K562 (cell line): ENCODE measurements at regions not wholly inside any gene's neighbourhood (a gene's known extent, or its start where the extent isn't known, plus 50 kb on each side); places are given as distances from the start of the nearest gene placed in this dataset.

Experiments used
- ATAC-seq: fragments of 200-7000 bp; cut with Tn5 transposase; 3 replicates; pipeline ENCODE4 v1.9.1; 2020; ENCODE audit warnings: moderate library complexity
- BruUV-seq: library from RNA; stranded (reverse); fragments of 400-500 nt; replicated peaks from 2 replicates; lab custom pipeline; 2021; lab: Mats Ljungman, UMichigan
- CTCF ChIA-PET: fragments of 300-600 bp; formaldehyde crosslinking; extraction: SDS; loops from one replicate; lab custom pipeline; 2021; ENCODE audit warnings: low intra/inter-chr PET ratio; lab: Yijun Ruan, JAX
- POLR2A ChIA-PET: fragments of 300-600, 350-650 bp; sonication (Branson Sonifier 250); formaldehyde crosslinking; extraction: SDS; loops from one replicate; lab custom pipeline; 2021; ENCODE audit warnings: antibody characterized with exemption, inconsistent platforms; lab: Yijun Ruan, JAX
- DNase-seq, 4 experiments: peaks; one replicate each; pipeline versions ENCODE4 v3.0.0 to v3.0.0-alpha.2; 2011 to 2018; ENCODE audit warnings: low spot score in 3 of 4, mixed read lengths in 3 of 4; ENCODE audit errors: extremely low read depth in 1 of 4
- FAIRE-seq: peaks from 2 replicates; lab custom pipeline; 2011; peaks lifted over from hg19 to GRCh38; lab: Jason Lieb, UNC
- H2AFZ ChIP-seq: 2 replicates; pipeline ENCODE4 v1.6.0; 2011; ENCODE audit warnings: low read depth, low read length, control low read depth, inconsistent platforms
- H3K27ac ChIP-seq: fragments of 200-600 bp; 3 replicates; pipeline ENCODE4 v1.8.0; 2011; ENCODE audit warnings: low read depth, mild to moderate bottlenecking, control low read depth, inconsistent platforms, low read length, moderate library complexity, mixed read lengths; ENCODE audit errors: extremely low read depth
- H3K27me3 ChIP-seq, 2 experiments: fragments of 300-600 bp in 1 of 2; 2 replicates in 1 of 2; 3 replicates in 1 of 2; pipeline versions ENCODE4 v1.6.0 to v1.8.0; 2011; ENCODE audit warnings: inconsistent platforms in 2 of 2, low read length in 2 of 2, mild to moderate bottlenecking in 1 of 2, mixed read lengths in 1 of 2, moderate library complexity in 1 of 2; ENCODE audit not compliant: control insufficient read depth in 2 of 2, insufficient read depth in 2 of 2
- H3K36me3 ChIP-seq: fragments of 300-600 bp; 3 replicates; pipeline ENCODE4 v1.8.0; 2011; ENCODE audit warnings: mild to moderate bottlenecking, low read length, inconsistent platforms; ENCODE audit not compliant: control insufficient read depth, insufficient read depth
- H3K4me1 ChIP-seq, 2 experiments: fragments of 200-600 bp in 1 of 2; replicated peaks in 1 of 2; 2 replicates in 1 of 2; 3 replicates in 1 of 2; pipeline versions ENCODE4 v1.5.1 to v1.8.0; 2011; ENCODE audit warnings: inconsistent platforms in 2 of 2, low read length in 2 of 2, mild to moderate bottlenecking in 1 of 2, mixed read lengths in 1 of 2, moderate library complexity in 1 of 2; ENCODE audit not compliant: control insufficient read depth in 2 of 2, insufficient read depth in 2 of 2
- H3K4me2 ChIP-seq: 2 replicates; pipeline ENCODE4 v1.6.1; 2011; ENCODE audit warnings: low read length, control low read depth, inconsistent platforms, mixed read lengths; ENCODE audit not compliant: insufficient read depth
- H3K4me3 ChIP-seq: fragments of 200-600 bp; sonication (generic), shearing (Covaris generic); 2 replicates; pipeline ENCODE4 v1.5.1; 2016; ENCODE audit warnings: control low read depth, inconsistent platforms
- H3K79me2 ChIP-seq: fragments of 200-600 bp; 3 replicates; pipeline ENCODE4 v1.8.0; 2011; ENCODE audit warnings: low read length, inconsistent platforms; ENCODE audit not compliant: control insufficient read depth, insufficient read depth
- H3K9ac ChIP-seq, 2 experiments: 2 replicates each; pipeline versions ENCODE4 v1.6.0 to v1.6.1; 2011; ENCODE audit warnings: low read depth in 2 of 2, low read length in 2 of 2, control low read depth in 1 of 2, inconsistent platforms in 1 of 2, mild to moderate bottlenecking in 1 of 2, mixed read lengths in 1 of 2; ENCODE audit not compliant: insufficient read depth in 1 of 2
- H3K9me1 ChIP-seq: one replicate; pipeline ENCODE4 v1.6.0; 2011; ENCODE audit warnings: inconsistent platforms, mild to moderate bottlenecking, low read length, moderate library complexity; ENCODE audit not compliant: control insufficient read depth, insufficient read depth
- H3K9me3 ChIP-seq: replicated peaks from 2 replicates; pipeline ENCODE4 v1.5.1; 2011; ENCODE audit warnings: low read depth, low read length, inconsistent platforms; ENCODE audit not compliant: control insufficient read depth, insufficient read depth
- H4K20me1 ChIP-seq: replicated peaks from 2 replicates; pipeline ENCODE4 v1.6.1; 2011; ENCODE audit warnings: low read length, inconsistent platforms, mixed read lengths; ENCODE audit not compliant: control insufficient read depth, insufficient read depth
- BACH1 ChIP-seq: fragments of 200-800 bp; sonication (Bioruptor generic); IDR thresholded peaks from 2 replicates; pipeline ENCODE4 v1.6.1; 2016; ENCODE audit warnings: missing genetic modification characterization, missing compliant biosample characterization
- MYNN ChIP-seq, 2 experiments: sonication (generic); formaldehyde crosslinking in 1 of 2; IDR thresholded peaks; 2 replicates each; pipeline versions ENCODE4 v1.5.0 to v1.6.1; 2016 to 2020; ENCODE audit warnings: antibody characterized with exemption in 1 of 2, missing genetic modification reagents in 1 of 2
- NKRF ChIP-seq: fragments of 450-650 bp; IDR thresholded peaks from 2 replicates; pipeline ENCODE4 v1.6.1; 2016; ENCODE audit warnings: borderline replicate concordance
- PHB ChIP-seq: fragments of 250-450 bp; sonication (Bioruptor Pico); IDR thresholded peaks from 2 replicates; pipeline ENCODE4 v1.5.0; 2021
- SMARCB1 ChIP-seq: IDR thresholded peaks from 2 replicates; pipeline ENCODE4 v1.6.1; 2011; ENCODE audit warnings: improper control_type of control experiment, low read depth; ENCODE audit not compliant: insufficient read length
- TBL1XR1 ChIP-seq, 2 experiments: IDR thresholded peaks; 2 replicates each; pipeline ENCODE4 v1.6.1; 2012; ENCODE audit warnings: improper control_type of control experiment in 2 of 2, low read length in 2 of 2, mild to moderate bottlenecking in 1 of 2
- TSHZ1 ChIP-seq: fragments of 250-450 bp; sonication (Bioruptor Pico); IDR thresholded peaks from 2 replicates; pipeline ENCODE4 v1.4.0; 2020; ENCODE audit warnings: mild to moderate bottlenecking, moderate library complexity
- ZNF174 ChIP-seq: fragments of 250-450 bp; sonication (Bioruptor Pico); IDR thresholded peaks from 2 replicates; pipeline ENCODE4 v1.4.0; 2020; ENCODE audit warnings: mild to moderate bottlenecking
- WGBS: fragments of 100-300 bp; shearing (Covaris generic); methylation state at CpG from one replicate; pipeline ENCODE4 v1.1.6; 2016; ENCODE audit warnings: low coverage, mixed read lengths; ENCODE audit not compliant: insufficient coverage; ENCODE audit errors: missing lambda C conversion rate; 5-methylcytosine and 5-hydroxymethylcytosine counted together
- in situ Hi-C: fragments of 300-500 bp; cut with MboI; formaldehyde crosslinking; loops from 4 replicates; pipeline ENCODE4 v1.15.0; 2018; ENCODE audit warnings: inconsistent platforms, mixed read lengths
- intact Hi-C: fragments of 100-400 bp; cut with micrococcal nuclease; formaldehyde crosslinking; loops from 2 replicates; pipeline ENCODE4 v1.14.2; 2022

- TF ChIP-seq PHB (no peak), BACH1 (tag) (no peak), SMARCB1 (peak; percentile 10), TBL1XR1 (IDR thresholded peaks at IDR 0.05; ENCODE audit: low read length in 2 of 2) (no peak), NKRF (0 out of 2 replicates have a peak, but pooled peaks have one; percentile 18), ZNF174 (CRISPR knock-in tag) (no peak)
These were observed 52.9 kb upstream of the BTN3A2 start (continued) for GRCh38 chr6:26312096-26312463.

- peak overlapping the region; percentile 98 for H3K4me2 ChIP-seq
- peak; percentile 69 to 95 (median 72) for DNase-seq
- H3K36me3 ChIP-seq: no peaks in the 10 kb centered on the region
- CTCF ChIA-PET: interaction anchor here (0.7 to 1.0 kb wide), 2 partner anchors 46 to 1240 kb away, joined by 3 to 4 read pairs; no protein-coding TSS in a partner anchor
- no TSS peak for BruUV-seq
- H2AFZ ChIP-seq: peak overlapping the region; percentile 92
- peak overlapping the region; percentile 53 for H3K4me3 ChIP-seq
- no peaks in the 10 kb centered on the region for H3K9me3 ChIP-seq
- POLR2A ChIA-PET: interaction anchor here (0.5 to 7.1 kb wide), 7 partner anchors 10 to 225 kb away, joined by 3 to 65 read pairs (median 6); partner anchors contain the start of gene HMGN4
- under 1% methylated on average over 34 of the region's 34 CpGs for WGBS
- H3K9me1 ChIP-seq: no peaks in the 10 kb centered on the region
- intact Hi-C loops (loop anchor here (1.0 to 5.0 kb wide), 6 partner anchors 10 to 242 kb away; partner anchors contain the start of gene HMGN4), in situ Hi-C loops (loop anchor here (5.0 kb wide), 1 partner anchor 95 kb away; a partner anchor contains a TSS)
- peaks cover 4 to 34% of the 10 kb centered on the region in 2 experiments for H3K4me1 ChIP-seq
- ATAC-seq: peak; percentile 76
- no peaks in the 10 kb centered on the region for H4K20me1 ChIP-seq
- H3K27ac ChIP-seq: peak overlapping the region; percentile 66
- no peaks in the 10 kb centered on the region for H3K27me3 ChIP-seq
- peak; percentile 88 for FAIRE-seq
- H3K79me2 ChIP-seq: no peaks in the 10 kb centered on the region
- H3K9ac ChIP-seq: peak overlapping the region; percentile 74 to 79
- TF ChIP-seq TSHZ1 (CRISPR knock-in tag) (no peak), MYNN (IDR thresholded peaks at IDR 0.05) (0 out of 2 replicates have a peak, but pooled peaks have one; percentile 25), MYNN (CRISPR knock-in tag; IDR thresholded peaks at IDR 0.05) (no peak)
These were observed 52.2 kb upstream of the BTN3A2 start for GRCh38 chr6:26312501-26313397.
